CD4-positive, alpha-beta T cell (primary cell): ENCODE measurements at regions not wholly inside any gene's neighbourhood (a gene's known extent, or its start where the extent isn't known, plus 50 kb on each side); places are given as distances from the start of the nearest gene placed in this dataset.

Source experiments
- ATAC-seq: fragments of 200-7000 bp; cut with Tn5 transposase; one replicate; pipeline ENCODE4 v1.10.0; 2022; ENCODE audit warnings: mild to moderate bottlenecking; ENCODE audit not compliant: poor library complexity
- CTCF ChIA-PET: fragments of 350-600 bp; sonication (Branson Sonifier 250); formaldehyde crosslinking; loops from one replicate; lab custom pipeline; 2021; ENCODE audit warnings: antibody characterized with exemption, inconsistent platforms; lab: Charles Lee
- POLR2A ChIA-PET: fragments of 350-600 bp; sonication (Branson Sonifier 250); formaldehyde crosslinking; loops from one replicate; lab custom pipeline; 2021; ENCODE audit warnings: antibody characterized with exemption, inconsistent platforms; lab: Charles Lee
- DNase-seq, 14 experiments: peaks; one replicate each; pipeline ENCODE4 v3.0.0-alpha.2; 2013 to 2020; ENCODE audit warnings: mixed read lengths in 2 of 14
- H3K27ac ChIP-seq, 2 donors: one replicate each; pipeline versions ENCODE4 v1.5.1 to v1.7.0; 2013; ENCODE audit warnings: low read length in 2 of 2, low read depth in 1 of 2, mild to moderate bottlenecking in 1 of 2
- H3K27me3 ChIP-seq, 2 experiments: 1 replicate in 1 of 2; 2 replicates in 1 of 2; pipeline versions ENCODE4 v1.6.1 to v1.7.0; 2013; ENCODE audit warnings: low read length in 2 of 2, control low read depth in 1 of 2, mild to moderate bottlenecking in 1 of 2, moderate library complexity in 1 of 2; ENCODE audit not compliant: insufficient read depth in 2 of 2, control insufficient read depth in 1 of 2
- H3K36me3 ChIP-seq: one replicate; pipeline ENCODE4 v1.6.1; 2013; ENCODE audit warnings: low read length, control low read depth; ENCODE audit not compliant: insufficient read depth
- H3K4me1 ChIP-seq: one replicate; pipeline ENCODE4 v1.6.1; 2013; ENCODE audit warnings: low read length, control low read depth; ENCODE audit not compliant: insufficient read depth
- H3K4me3 ChIP-seq: one replicate; pipeline ENCODE4 v1.5.1; 2013; ENCODE audit warnings: mild to moderate bottlenecking, low read length, moderate library complexity
- H3K9me3 ChIP-seq, 2 experiments: 1 replicate in 1 of 2; 2 replicates in 1 of 2; pipeline versions ENCODE4 v1.6.1 to v1.7.0; 2013; ENCODE audit warnings: low read length in 2 of 2, mild to moderate bottlenecking in 2 of 2, control low read depth in 1 of 2, moderate library complexity in 1 of 2; ENCODE audit not compliant: control insufficient read depth in 1 of 2, insufficient read depth in 1 of 2
- H3K27ac Mint-ChIP-seq: one replicate; pipeline ENCODE4 v1.8.0; 2020; ENCODE audit warnings: mixed read lengths
- H3K27me3 Mint-ChIP-seq: one replicate; pipeline ENCODE4 v1.8.0; 2021; ENCODE audit warnings: mixed read lengths
- H3K36me3 Mint-ChIP-seq: one replicate; pipeline ENCODE4 v1.8.0; 2021; ENCODE audit warnings: low read depth, mixed read lengths
- H3K4me1 Mint-ChIP-seq: one replicate; pipeline ENCODE4 v1.8.0; 2021; ENCODE audit warnings: low read depth, mixed read lengths
- H3K4me3 Mint-ChIP-seq: one replicate; pipeline ENCODE4 v1.8.0; 2020; ENCODE audit warnings: mild to moderate bottlenecking, mixed read lengths
- H3K9me3 Mint-ChIP-seq: one replicate; pipeline ENCODE4 v1.8.0; 2020; ENCODE audit warnings: mixed read lengths
- intact Hi-C, 2 experiments: fragments of 100-400 bp; cut with DNase I in 1 of 2; cut with micrococcal nuclease in 1 of 2; formaldehyde crosslinking; loops; one replicate each; pipeline versions ENCODE4 v1.15.1 to v1.9.0; 2023 to 2025; cut with DNase I, micrococcal nuclease
- TF ChIP-seq, protein P1 (sequence below): fragments of 200-600 bp; IDR thresholded peaks from one replicate; pipeline ENCODE4 v1.8.0; 2022; ENCODE audit warnings: antibody characterized with exemption, mild to moderate bottlenecking

DNA sequence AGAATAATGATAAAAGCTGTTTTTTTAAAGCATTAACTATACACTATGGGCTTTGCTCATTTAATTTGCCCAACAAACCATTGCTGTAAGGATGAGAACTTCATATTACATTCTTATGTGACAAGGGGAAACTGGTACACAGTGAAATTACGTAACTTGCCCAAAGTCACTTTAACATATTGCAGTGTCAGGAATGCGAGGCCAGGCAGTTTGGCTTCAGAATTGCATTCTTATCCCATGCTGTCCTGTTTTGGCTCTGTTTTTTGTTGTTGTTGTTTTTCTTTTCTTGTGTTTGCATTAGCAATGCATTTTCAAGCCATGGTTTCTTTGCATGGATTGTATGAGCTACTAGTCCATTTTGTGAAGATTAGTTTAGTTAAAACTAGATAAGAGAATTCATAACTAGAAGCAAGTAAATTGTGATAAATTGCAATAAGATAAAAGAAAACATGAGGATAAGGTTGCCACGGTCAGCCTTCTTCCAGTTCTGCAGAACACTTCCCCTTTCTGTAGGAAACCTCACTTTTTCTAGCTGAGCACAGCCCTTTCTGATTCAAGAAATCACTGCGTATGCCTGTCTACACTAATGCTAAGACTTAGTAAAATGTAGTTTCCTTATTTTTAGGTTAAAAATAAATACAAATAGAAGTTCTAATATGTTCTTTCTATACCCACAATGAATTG is 221.3 kb upstream of the KCNJ16 start:
- ChIA-PET CTCF (no interaction called here), POLR2A (no interaction called here)
- no peaks in the 10 kb centered on the region for H3K27me3 Mint-ChIP-seq
- intact Hi-C loops: no loop called here
- ATAC-seq (no peak), DNase-seq (no peak)
- Histone ChIP-seq H3K27me3 (no peaks in the 10 kb centered on the region), H3K4me3 (no peak overlapping the region), H3K36me3 (no peaks in the 10 kb centered on the region), H3K27ac (no peak overlapping the region), H3K9me3 (peaks cover 5% of the 10 kb centered on the region in 2 experiments), H3K4me1 (no peaks in the 10 kb centered on the region)
- H3K4me1 Mint-ChIP-seq: no peaks in the 10 kb centered on the region
- H3K36me3 Mint-ChIP-seq: no peaks in the 10 kb centered on the region
- peaks cover 10% of the 10 kb centered on the region for H3K9me3 Mint-ChIP-seq
- no peak overlapping the region for H3K27ac Mint-ChIP-seq
- TF ChIP-seq, protein P1, sequence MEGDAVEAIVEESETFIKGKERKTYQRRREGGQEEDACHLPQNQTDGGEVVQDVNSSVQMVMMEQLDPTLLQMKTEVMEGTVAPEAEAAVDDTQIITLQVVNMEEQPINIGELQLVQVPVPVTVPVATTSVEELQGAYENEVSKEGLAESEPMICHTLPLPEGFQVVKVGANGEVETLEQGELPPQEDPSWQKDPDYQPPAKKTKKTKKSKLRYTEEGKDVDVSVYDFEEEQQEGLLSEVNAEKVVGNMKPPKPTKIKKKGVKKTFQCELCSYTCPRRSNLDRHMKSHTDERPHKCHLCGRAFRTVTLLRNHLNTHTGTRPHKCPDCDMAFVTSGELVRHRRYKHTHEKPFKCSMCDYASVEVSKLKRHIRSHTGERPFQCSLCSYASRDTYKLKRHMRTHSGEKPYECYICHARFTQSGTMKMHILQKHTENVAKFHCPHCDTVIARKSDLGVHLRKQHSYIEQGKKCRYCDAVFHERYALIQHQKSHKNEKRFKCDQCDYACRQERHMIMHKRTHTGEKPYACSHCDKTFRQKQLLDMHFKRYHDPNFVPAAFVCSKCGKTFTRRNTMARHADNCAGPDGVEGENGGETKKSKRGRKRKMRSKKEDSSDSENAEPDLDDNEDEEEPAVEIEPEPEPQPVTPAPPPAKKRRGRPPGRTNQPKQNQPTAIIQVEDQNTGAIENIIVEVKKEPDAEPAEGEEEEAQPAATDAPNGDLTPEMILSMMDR: no peak
- H3K4me3 Mint-ChIP-seq: no peak overlapping the region

GRCh38 chr17:69854225-69854780 is 220.7 kb upstream of the KCNJ16 start:
- H3K9me3 Mint-ChIP-seq: peaks cover 10% of the 10 kb centered on the region
- POLR2A ChIA-PET: no interaction called here
- no peak overlapping the region for H3K27ac ChIP-seq
- TF ChIP-seq, protein P1: no peak
- peaks cover 5 to 8% of the 10 kb centered on the region in 2 experiments for H3K9me3 ChIP-seq
- H3K27me3 Mint-ChIP-seq: no peaks in the 10 kb centered on the region
- H3K4me3 ChIP-seq: no peak overlapping the region
- no peaks in the 10 kb centered on the region for H3K4me1 ChIP-seq
- intact Hi-C loops: no loop called here
- no peaks in the 10 kb centered on the region for H3K27me3 ChIP-seq
- H3K36me3 Mint-ChIP-seq: no peaks in the 10 kb centered on the region
- DNase-seq: no peak
- ATAC-seq: no peak
- CTCF ChIA-PET: no interaction called here
- H3K27ac Mint-ChIP-seq: no peak overlapping the region
- H3K36me3 ChIP-seq: no peaks in the 10 kb centered on the region
- H3K4me1 Mint-ChIP-seq: no peaks in the 10 kb centered on the region
- H3K4me3 Mint-ChIP-seq: no peak overlapping the region

DNA sequence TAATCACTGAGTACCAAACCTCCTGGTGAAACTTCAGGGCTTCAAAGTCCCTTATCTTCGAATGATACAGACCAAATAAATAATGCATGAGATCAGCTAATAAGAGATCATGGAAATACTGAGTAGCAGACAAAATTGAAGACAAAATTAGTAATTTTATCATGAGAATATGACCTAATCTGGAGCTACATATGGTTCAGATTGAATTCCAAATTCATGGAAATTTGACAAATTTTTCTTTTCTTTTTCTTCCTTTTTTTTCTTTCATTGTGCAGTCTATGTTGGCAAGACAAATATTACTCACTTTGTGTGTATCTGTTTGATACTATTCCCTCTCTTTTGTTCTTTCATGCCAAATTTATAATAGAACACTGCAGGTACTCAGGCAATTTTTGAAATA is 218.1 kb upstream of the KCNJ16 start:
- no peaks in the 10 kb centered on the region for H3K27me3 ChIP-seq
- H3K27ac ChIP-seq: no peak overlapping the region
- peaks cover 11% of the 10 kb centered on the region for H3K9me3 Mint-ChIP-seq
- H3K36me3 Mint-ChIP-seq: no peaks in the 10 kb centered on the region
- no peak overlapping the region for H3K4me3 ChIP-seq
- ATAC-seq (no peak), DNase-seq (no peak)
- CTCF ChIA-PET: no interaction called here
- H3K27ac Mint-ChIP-seq: no peak overlapping the region
- no peaks in the 10 kb centered on the region for H3K36me3 ChIP-seq
- intact Hi-C loops: no loop called here
- no peaks in the 10 kb centered on the region for H3K4me1 ChIP-seq
- no peaks in the 10 kb centered on the region for H3K27me3 Mint-ChIP-seq
- H3K4me3 Mint-ChIP-seq: no peak overlapping the region
- H3K4me1 Mint-ChIP-seq: no peaks in the 10 kb centered on the region
- TF ChIP-seq, protein P1: no peak
- POLR2A ChIA-PET: no interaction called here
- peaks cover 9 to 13% of the 10 kb centered on the region in 2 experiments for H3K9me3 ChIP-seq
